ENCODE measurements at regions not wholly inside any gene's neighbourhood (a gene's known extent, or its start where the extent isn't known, plus 50 kb on each side); places are given as distances from the start of the nearest gene placed in this dataset.

DNA sequence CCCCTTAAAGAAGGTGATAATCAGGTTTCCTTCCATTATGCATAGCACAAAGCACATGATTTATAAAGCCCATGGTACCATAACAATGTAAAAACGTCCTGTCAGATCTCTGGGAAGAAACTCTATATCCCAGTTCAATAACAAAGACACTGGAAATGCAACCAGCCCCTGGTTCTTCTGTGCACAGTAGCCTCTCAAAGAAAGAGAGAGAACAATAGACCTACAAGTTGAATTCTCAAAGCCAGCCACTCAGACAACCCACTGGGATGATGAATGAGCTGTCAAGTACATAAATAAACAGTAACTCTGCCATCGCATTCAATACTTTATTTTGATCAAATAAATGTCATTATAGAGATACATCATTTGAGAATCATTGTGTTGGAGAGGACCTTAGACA is 400.1 kb upstream of the CPEB2 start:
- Histone ChIP-seq H4K91ac (replicated peaks; ENCODE audit: insufficient read length, low read length) (no peak overlapping the region), H3K4me1 (replicated peaks in 1 of 4; ENCODE audit: control insufficient read depth in 3 of 4, insufficient read depth in 4 of 4, low read length in 3 of 4) (peaks cover 0 to 4% (median 1%) of the 10 kb centered on the region in 4 experiments; a peak in 3 of 7 replicates), H4K5ac (ENCODE audit: insufficient read length, low read depth, low read length) (no peak overlapping the region), H3K23ac (ENCODE audit: insufficient read length) (no peak overlapping the region), H3K79me2 (ENCODE audit: control insufficient read depth in 1 of 2, insufficient read depth in 2 of 2, low read length in 2 of 2) (no peaks in the 10 kb centered on the region), H3K23me2 (ENCODE audit: low read depth, low read length) (no peaks in the 10 kb centered on the region), H3K36me3 (ENCODE audit: control insufficient read depth in 2 of 4, insufficient read depth in 4 of 4, low read length in 3 of 4) (no peaks in the 10 kb centered on the region), H2AK5ac (ENCODE audit: low read depth, low read length) (no peak overlapping the region), H3K56ac (replicated peaks; ENCODE audit: insufficient read length, low read depth, low read length) (no peak overlapping the region), H4K8ac (ENCODE audit: extremely low read depth, insufficient read depth, low read length) (no peak overlapping the region), H3K4me3 (ENCODE audit: extremely low read depth in 1 of 4, insufficient read depth in 2 of 4, low read depth in 3 of 4, low read length in 4 of 4) (no peak overlapping the region), H3K9me3 (ENCODE audit: insufficient read depth in 2 of 2, low read depth in 1 of 2, low read length in 1 of 2) (no peaks in the 10 kb centered on the region; a peak in 1 of 4 replicates), H3K4me2 (ENCODE audit: insufficient read depth in 1 of 2, low read depth in 2 of 2, low read length in 2 of 2) (no peak overlapping the region), H3K27me3 (replicated peaks in 1 of 4; ENCODE audit: control insufficient read depth in 3 of 4, extremely low read depth in 1 of 4, insufficient read depth in 3 of 4, low read length in 3 of 4) (no peaks in the 10 kb centered on the region), H3K14ac (ENCODE audit: insufficient read length) (no peak overlapping the region), H3K9ac (replicated peaks in 1 of 4; ENCODE audit: extremely low read depth in 1 of 4, low read depth in 3 of 4, low read length in 3 of 4) (no peak overlapping the region), H3K4ac (replicated peaks; ENCODE audit: insufficient read length, low read depth, low read length) (no peak overlapping the region), H2BK12ac (ENCODE audit: low read depth, low read length) (no peak overlapping the region), H2BK15ac (ENCODE audit: low read length) (no peak overlapping the region), H3K27ac (ENCODE audit: low read depth, low read length) (no peak overlapping the region), H2BK120ac (replicated peaks; ENCODE audit: low read depth, low read length) (no peak overlapping the region), H2BK20ac (ENCODE audit: low read length) (no peak overlapping the region), H4K20me1 (replicated peaks in 1 of 2; ENCODE audit: control insufficient read depth in 1 of 2, insufficient read depth in 2 of 2, low read length in 2 of 2) (no peaks in the 10 kb centered on the region), H2AFZ (ENCODE audit: low read length) (no peak overlapping the region), H3K79me1 (ENCODE audit: low read depth, low read length) (no peaks in the 10 kb centered on the region), H2BK5ac (ENCODE audit: low read depth, low read length) (no peak overlapping the region), H3K18ac (ENCODE audit: extremely low read depth, low read length) (no peak overlapping the region)
- ChIA-PET POLR2A (ENCODE audit: partially characterized antibody) (no interaction called here), CTCF (ENCODE audit: partially characterized antibody) (no interaction called here)
- WGBS, 2 experiments (ENCODE audit: extremely low coverage in 1 of 2, insufficient coverage in 1 of 2, insufficient read length in 1 of 2, insufficient replicate concordance in 2 of 2, low coverage in 1 of 2, low lambda C conversion rate in 2 of 2, missing lambda C conversion rate in 1 of 2) = 57% methylated on average over 2 of the region's 2 CpGs; no CpG with 5 or more reads in 1 of the 2 experiments
- no peak for DNase-seq (ENCODE audit: low read depth in 1 of 2, low spot score in 2 of 2)
- FAIRE-seq = no peak
- TF ChIP-seq NRF1 (IDR thresholded peaks at IDR 0.05; ENCODE audit: low read depth, low read length) (no peak), POLR2A (IDR thresholded peaks at IDR 0.05; ENCODE audit: control extremely low read depth in 1 of 2, low read depth in 2 of 2, low read length in 2 of 2) (no peak), EP300 (IDR thresholded peaks at IDR 0.05; ENCODE audit: borderline replicate concordance in 1 of 2, low read depth in 2 of 2, low read length in 2 of 2) (no peak), CBX5 (IDR thresholded peaks at IDR 0.05; ENCODE audit: low read depth, low read length) (no peak), GABPA (IDR thresholded peaks at IDR 0.05; ENCODE audit: borderline replicate concordance, insufficient read depth, low read length) (no peak), TEAD4 (IDR thresholded peaks at IDR 0.05; ENCODE audit: low read depth, low read length) (no peak), TCF12 (IDR thresholded peaks at IDR 0.05; ENCODE audit: low read depth, low read length) (no peak), KDM4A (IDR thresholded peaks at IDR 0.05; ENCODE audit: low read depth, low read length, severe bottlenecking) (no peak), TBP (IDR thresholded peaks at IDR 0.05; ENCODE audit: low read depth, low read length) (no peak), BRCA1 (IDR thresholded peaks at IDR 0.05; ENCODE audit: low read depth, low read length) (no peak), SIX5 (IDR thresholded peaks at IDR 0.05; ENCODE audit: low read depth, low read length) (no peak), SRF (IDR thresholded peaks at IDR 0.05; ENCODE audit: low read depth, low read length) (no peak), CBX8 (IDR thresholded peaks at IDR 0.05; ENCODE audit: borderline replicate concordance, low read depth, low read length) (no peak), TAF7 (optimal IDR thresholded peaks at IDR 0.05; ENCODE audit: borderline replicate concordance, low read depth, low read length) (no peak)
- TF ChIP-seq, protein P1, sequence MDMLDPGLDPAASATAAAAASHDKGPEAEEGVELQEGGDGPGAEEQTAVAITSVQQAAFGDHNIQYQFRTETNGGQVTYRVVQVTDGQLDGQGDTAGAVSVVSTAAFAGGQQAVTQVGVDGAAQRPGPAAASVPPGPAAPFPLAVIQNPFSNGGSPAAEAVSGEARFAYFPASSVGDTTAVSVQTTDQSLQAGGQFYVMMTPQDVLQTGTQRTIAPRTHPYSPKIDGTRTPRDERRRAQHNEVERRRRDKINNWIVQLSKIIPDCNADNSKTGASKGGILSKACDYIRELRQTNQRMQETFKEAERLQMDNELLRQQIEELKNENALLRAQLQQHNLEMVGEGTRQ (IDR thresholded peaks at IDR 0.05; ENCODE audit: low read length) = no peak

Data from H1 (cell line).